K562 (cell line): ENCODE measurements at regions not wholly inside any gene's neighbourhood (a gene's known extent, or its start where the extent isn't known, plus 50 kb on each side); places are given as distances from the start of the nearest gene placed in this dataset.

Experiments
- CEBPG ChIP-seq, 3 experiments: fragments of 200-800 bp in 1 of 3; sonication (Bioruptor generic) in 1 of 3; sonication (generic) in 1 of 3; formaldehyde crosslinking in 1 of 3; IDR thresholded peaks in 2 of 3; conservative IDR thresholded peaks in 1 of 3; 2 replicates each; pipeline versions ENCODE4 v1.6.1 to v1.8.0; 2016 to 2022; ENCODE audit warnings: missing compliant biosample characterization in 2 of 3, missing genetic modification characterization in 2 of 3, mild to moderate bottlenecking in 1 of 3, missing genetic modification reagents in 1 of 3
- CLOCK ChIP-seq: fragments of 250-450 bp; sonication (Bioruptor Pico); IDR thresholded peaks from 2 replicates; pipeline ENCODE4 v1.4.0; 2020; ENCODE audit warnings: mild to moderate bottlenecking, moderate library complexity, borderline replicate concordance
- HMGXB4 ChIP-seq: sonication (generic); formaldehyde crosslinking; IDR thresholded peaks from 2 replicates; pipeline ENCODE4 v1.8.1; 2023; ENCODE audit warnings: mild to moderate bottlenecking, missing genetic modification reagents
- MAFK ChIP-seq: IDR thresholded peaks from 2 replicates; pipeline ENCODE4 v1.6.1; 2011; ENCODE audit warnings: low read length, improper control_type of control experiment
- NFATC3 ChIP-seq: fragments of 450-650 bp; IDR thresholded peaks from 2 replicates; pipeline ENCODE4 v1.6.1; 2017; ENCODE audit warnings: mild to moderate bottlenecking
- ZBTB26 ChIP-seq: fragments of 450-650 bp; formaldehyde crosslinking; IDR thresholded peaks from 2 replicates; pipeline ENCODE4 v1.4.0; 2022; ENCODE audit warnings: missing genetic modification characterization
- ZNF232 ChIP-seq: sonication (generic); formaldehyde crosslinking; IDR thresholded peaks from 2 replicates; pipeline ENCODE4 v1.8.0; 2022; ENCODE audit warnings: mild to moderate bottlenecking, missing genetic modification reagents

- TF ChIP-seq ZNF232 (CRISPR knock-in tag) (no peak), NFATC3 (no peak), ZBTB26 (no peak), HMGXB4 (no peak), MAFK (no peak), CLOCK (CRISPR knock-in tag) (no peak), CEBPG (CRISPR knock-in tag; IDR thresholded peaks at IDR 0.05) (no peak), CEBPG (tag; conservative IDR thresholded peaks at IDR 0.05 in 1 of 2, IDR thresholded peaks at IDR 0.05 in 1 of 2) (no peak)
Observed at GRCh38 chr12:58143498-58143995, 202.2 kb downstream of the ATP23 start.
